Thyroid gland (tissue), 4 donors: ENCODE measurements at regions not wholly inside any gene's neighbourhood (a gene's known extent, or its start where the extent isn't known, plus 50 kb on each side); places are given as distances from the start of the nearest gene placed in this dataset.

ENCODE experiments used
- CTCF ChIP-seq, 6 experiments: fragments of 200-600 bp in 3 of 6; fragments of 450-650 bp in 3 of 6; sonication (generic) in 3 of 6; IDR thresholded peaks; one replicate each; pipeline ENCODE4 v1.5.1; 2016 to 2019; ENCODE audit warnings: antibody characterized with exemption in 6 of 6, mild to moderate bottlenecking in 2 of 6, inconsistent platforms in 1 of 6, moderate library complexity in 1 of 6
- POLR2A ChIP-seq, 2 donors: fragments of 450-650 bp; IDR thresholded peaks; one replicate each; pipeline ENCODE4 v1.6.1; 2017; ENCODE audit warnings: antibody characterized with exemption in 2 of 2, mild to moderate bottlenecking in 2 of 2, moderate library complexity in 1 of 2

- no peak for TF ChIP-seq CTCF (IDR thresholded peaks at IDR 0.05)
- TF ChIP-seq POLR2A (IDR thresholded peaks at IDR 0.05) = no peak
Observed at GRCh38 chr11:24064309-24064903, 432.4 kb upstream of the LUZP2 start.
